ENCODE measurements at regions not wholly inside any gene's neighbourhood (a gene's known extent, or its start where the extent isn't known, plus 50 kb on each side); places are given as distances from the start of the nearest gene placed in this dataset.
"Not testable (repeated sequence)": the region's sequence is repeated elsewhere in the genome, so short reads cannot be mapped to it uniquely, and the experiment has no call there.

GRCh38 chr1:31511848-31512615 is 64.3 kb upstream of the TINAGL1 start:
- DNase-seq, result no peak

- DNase-seq, result no peak
Observed at GRCh38 chr1:31514117-31514516, 62.2 kb upstream of the TINAGL1 start.

GRCh38 chr1:31515056-31515775 is 61.1 kb upstream of the TINAGL1 start:
- no peak for DNase-seq

- no peak for DNase-seq
Observed at GRCh38 chr1:31515936-31516335, 60.4 kb upstream of the TINAGL1 start.

- DNase-seq, result no peak
Observed at GRCh38 chr1:31517301-31517700, 59.0 kb upstream of the TINAGL1 start.

GRCh38 chr1:31517986-31518385 is 58.3 kb upstream of the TINAGL1 start:
- DNase-seq, result not testable (repeated sequence)

GRCh38 chr1:31521761-31522555 is 54.4 kb upstream of the TINAGL1 start:
- DNase-seq, result no peak

GRCh38 chr1:31522556-31522845 is 53.8 kb upstream of the TINAGL1 start:
- DNase-seq, result no peak

- no peak for DNase-seq
Observed at GRCh38 chr1:31523012-31523411, 53.3 kb upstream of the TINAGL1 start.

- no peak for DNase-seq
Observed at GRCh38 chr1:31523769-31524168, 52.5 kb upstream of the TINAGL1 start.

GRCh38 chr1:31524186-31524901 is 52.0 kb upstream of the TINAGL1 start:
- no peak for DNase-seq

Data from activated CD4-positive, alpha-beta T cell treated with anti-CD3 and anti-CD28 coated beads, Interleukin-2, amount 50 U/mL, for 48 hours (primary cell).